IPS-NIHi11 (cell line): ENCODE measurements at regions not wholly inside any gene's neighbourhood (a gene's known extent, or its start where the extent isn't known, plus 50 kb on each side); places are given as distances from the start of the nearest gene placed in this dataset.
A peak's percentile ranks its signal among the peaks of the same experiment; 100 is the strongest.

Experiments used
- DNase-seq: peaks from one replicate; pipeline ENCODE4 v3.0.0; 2012; ENCODE audit warnings: mixed read lengths, low spot score

- no peak for DNase-seq
These were observed 292.3 kb upstream of the SIX2 start for GRCh38 chr2:45301307-45302277.

GRCh38 chr2:45300026-45300750 is 290.9 kb upstream of the SIX2 start:
- peak; percentile 29 for DNase-seq

- no peak for DNase-seq
These were observed 290.1 kb upstream of the SIX2 start for GRCh38 chr2:45299361-45299760.

- no peak for DNase-seq
These were observed 283.9 kb upstream of the SIX2 start for GRCh38 chr2:45293182-45293581.

- DNase-seq: no peak
These were observed 282.0 kb upstream of the SIX2 start for GRCh38 chr2:45291296-45291701.

- DNase-seq: no peak
These were observed 280.9 kb upstream of the SIX2 start for GRCh38 chr2:45289997-45290709.

- no peak for DNase-seq
These were observed 279.5 kb upstream of the SIX2 start for GRCh38 chr2:45288532-45289417.

- no peak for DNase-seq
These were observed 277.8 kb upstream of the SIX2 start for GRCh38 chr2:45287045-45287444.

- no peak for DNase-seq
These were observed 276.6 kb upstream of the SIX2 start for GRCh38 chr2:45285771-45286390.

- no peak for DNase-seq
These were observed 276.1 kb upstream of the SIX2 start for GRCh38 chr2:45285311-45285710.

- no peak for DNase-seq
These were observed 275.4 kb upstream of the SIX2 start for GRCh38 chr2:45284621-45284995.

- no peak for DNase-seq
These were observed 274.7 kb upstream of the SIX2 start for GRCh38 chr2:45283764-45284620.

- DNase-seq: no peak
These were observed 273.4 kb upstream of the SIX2 start for GRCh38 chr2:45282646-45283045.

- no peak for DNase-seq
These were observed 272.1 kb upstream of the SIX2 start for GRCh38 chr2:45281311-45281710.

GRCh38 chr2:45280794-45281193 is 271.5 kb upstream of the SIX2 start:
- DNase-seq: no peak

- DNase-seq: no peak
These were observed 270.1 kb upstream of the SIX2 start for GRCh38 chr2:45279356-45279755.

GRCh38 chr2:45278365-45279078 is 269.3 kb upstream of the SIX2 start:
- DNase-seq: no peak

GRCh38 chr2:45276914-45277313 is 267.7 kb upstream of the SIX2 start:
- no peak for DNase-seq

GRCh38 chr2:45275806-45276205 is 266.6 kb upstream of the SIX2 start:
- DNase-seq: no peak
